ENCODE measurements at regions not wholly inside any gene's neighbourhood (a gene's known extent, or its start where the extent isn't known, plus 50 kb on each side); places are given as distances from the start of the nearest gene placed in this dataset.

DNA sequence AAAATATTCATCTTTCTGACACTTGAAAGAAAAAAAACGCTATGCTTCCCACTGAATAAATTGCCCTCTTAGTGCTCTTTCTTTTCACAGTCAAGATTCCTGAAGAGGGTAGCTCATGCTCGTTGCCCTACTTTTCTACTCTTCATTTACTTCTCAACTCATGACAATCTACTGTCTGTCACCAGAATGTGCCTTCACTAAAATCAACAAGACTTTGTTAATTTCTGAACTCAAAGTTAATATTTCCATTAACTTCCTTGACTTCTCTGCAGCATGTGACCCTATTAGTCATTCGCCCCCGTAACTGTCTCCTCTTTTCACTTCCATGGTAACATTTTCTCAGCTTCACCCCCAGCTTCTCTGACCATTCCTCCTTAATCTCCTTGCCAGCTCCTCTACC is 98.9 kb upstream of the MAPRE2 start:
- ChIA-PET CTCF (no interaction called here), POLR2A (no interaction called here)
- Histone ChIP-seq H3K4me3 (ENCODE audit: low read length) (no peak overlapping the region), H3K36me3 (ENCODE audit: insufficient read depth, low read length) (no peaks in the 10 kb centered on the region), H3K27ac (ENCODE audit: low read depth in 1 of 2, low read length in 2 of 2) (no peak overlapping the region), H3K27me3 (ENCODE audit: control insufficient read depth in 1 of 2, insufficient read depth in 2 of 2, low read length in 2 of 2) (peaks cover 0 to 9% of the 10 kb centered on the region in 2 experiments), H3K9me3 (ENCODE audit: control insufficient read depth in 1 of 2, insufficient read depth in 1 of 2, low read length in 2 of 2) (no peaks in the 10 kb centered on the region), H3K4me1 (ENCODE audit: insufficient read depth, low read length) (no peaks in the 10 kb centered on the region)
- Mint-ChIP-seq H3K36me3 (ENCODE audit: low read depth) (no peaks in the 10 kb centered on the region), H3K27me3 (peaks cover 20% of the 10 kb centered on the region), H3K27ac (no peak overlapping the region), H3K9me3 (no peaks in the 10 kb centered on the region), H3K4me3 (no peak overlapping the region), H3K4me1 (ENCODE audit: low read depth) (no peaks in the 10 kb centered on the region)
- TF ChIP-seq, protein P1, sequence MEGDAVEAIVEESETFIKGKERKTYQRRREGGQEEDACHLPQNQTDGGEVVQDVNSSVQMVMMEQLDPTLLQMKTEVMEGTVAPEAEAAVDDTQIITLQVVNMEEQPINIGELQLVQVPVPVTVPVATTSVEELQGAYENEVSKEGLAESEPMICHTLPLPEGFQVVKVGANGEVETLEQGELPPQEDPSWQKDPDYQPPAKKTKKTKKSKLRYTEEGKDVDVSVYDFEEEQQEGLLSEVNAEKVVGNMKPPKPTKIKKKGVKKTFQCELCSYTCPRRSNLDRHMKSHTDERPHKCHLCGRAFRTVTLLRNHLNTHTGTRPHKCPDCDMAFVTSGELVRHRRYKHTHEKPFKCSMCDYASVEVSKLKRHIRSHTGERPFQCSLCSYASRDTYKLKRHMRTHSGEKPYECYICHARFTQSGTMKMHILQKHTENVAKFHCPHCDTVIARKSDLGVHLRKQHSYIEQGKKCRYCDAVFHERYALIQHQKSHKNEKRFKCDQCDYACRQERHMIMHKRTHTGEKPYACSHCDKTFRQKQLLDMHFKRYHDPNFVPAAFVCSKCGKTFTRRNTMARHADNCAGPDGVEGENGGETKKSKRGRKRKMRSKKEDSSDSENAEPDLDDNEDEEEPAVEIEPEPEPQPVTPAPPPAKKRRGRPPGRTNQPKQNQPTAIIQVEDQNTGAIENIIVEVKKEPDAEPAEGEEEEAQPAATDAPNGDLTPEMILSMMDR (IDR thresholded peaks at IDR 0.05): no peak
- no peak for DNase-seq
- ATAC-seq (ENCODE audit: poor library complexity): no peak
- intact Hi-C loops (cut with DNase I, micrococcal nuclease): no loop called here

DNA sequence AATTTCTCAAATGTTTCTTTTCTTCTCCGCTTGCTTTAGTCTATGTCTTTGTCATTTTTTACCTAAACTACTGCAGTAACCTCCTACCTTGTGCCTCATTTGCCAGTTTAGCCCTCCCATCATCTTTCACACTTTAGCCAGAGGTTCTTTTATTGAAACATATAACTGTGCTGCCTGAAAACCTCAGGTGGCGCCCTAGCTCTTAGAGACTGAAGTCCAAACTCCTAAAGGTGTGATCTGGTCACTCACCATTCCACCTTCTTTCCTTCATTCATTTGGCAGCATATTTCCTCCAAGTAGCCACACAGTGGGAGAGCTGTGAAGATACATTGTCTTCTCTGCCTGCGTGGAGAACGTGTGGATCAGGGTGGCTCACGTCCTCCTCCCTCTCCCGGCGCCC is 98.2 kb upstream of the MAPRE2 start:
- H3K36me3 Mint-ChIP-seq (ENCODE audit: low read depth): no peaks in the 10 kb centered on the region
- no peak for DNase-seq
- no peaks in the 10 kb centered on the region for H3K9me3 Mint-ChIP-seq
- Histone ChIP-seq H3K36me3 (ENCODE audit: insufficient read depth, low read length) (no peaks in the 10 kb centered on the region), H3K27ac (ENCODE audit: low read depth in 1 of 2, low read length in 2 of 2) (no peak overlapping the region), H3K27me3 (ENCODE audit: control insufficient read depth in 1 of 2, insufficient read depth in 2 of 2, low read length in 2 of 2) (peaks cover 0 to 9% of the 10 kb centered on the region in 2 experiments), H3K9me3 (ENCODE audit: control insufficient read depth in 1 of 2, insufficient read depth in 1 of 2, low read length in 2 of 2) (no peaks in the 10 kb centered on the region), H3K4me3 (ENCODE audit: low read length) (no peak overlapping the region), H3K4me1 (ENCODE audit: insufficient read depth, low read length) (no peaks in the 10 kb centered on the region)
- intact Hi-C loops (cut with DNase I, micrococcal nuclease): no loop called here
- ATAC-seq (ENCODE audit: poor library complexity): no peak
- TF ChIP-seq, protein P1 (IDR thresholded peaks at IDR 0.05): no peak
- no peak overlapping the region for H3K4me3 Mint-ChIP-seq
- H3K27me3 Mint-ChIP-seq: peaks cover 15% of the 10 kb centered on the region
- ChIA-PET POLR2A (no interaction called here), CTCF (no interaction called here)
- no peak overlapping the region for H3K27ac Mint-ChIP-seq
- no peaks in the 10 kb centered on the region for H3K4me1 Mint-ChIP-seq (ENCODE audit: low read depth)

DNA sequence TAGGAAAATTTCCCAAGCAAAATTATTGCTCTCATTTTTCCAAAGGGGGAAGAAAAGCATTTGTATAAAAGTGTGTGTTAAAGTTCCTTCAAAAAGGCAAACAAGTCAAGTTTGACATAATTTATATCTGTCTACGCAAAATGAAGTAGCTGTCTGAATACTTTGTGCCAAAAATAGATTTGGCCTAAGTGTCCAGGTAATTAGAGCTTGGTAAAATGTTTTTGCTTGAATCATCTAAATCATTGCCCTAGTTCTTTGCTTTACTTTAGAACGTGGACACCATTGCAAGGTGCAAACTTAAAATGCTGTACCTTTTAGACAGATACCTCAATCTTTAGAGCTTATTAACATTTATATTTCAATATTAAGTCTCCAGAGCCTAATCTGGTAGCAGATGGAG is 97.6 kb upstream of the MAPRE2 start:
- Mint-ChIP-seq H3K4me3 (no peak overlapping the region), H3K27me3 (peaks cover 14% of the 10 kb centered on the region), H3K9me3 (no peaks in the 10 kb centered on the region), H3K36me3 (ENCODE audit: low read depth) (no peaks in the 10 kb centered on the region), H3K27ac (no peak overlapping the region), H3K4me1 (ENCODE audit: low read depth) (no peaks in the 10 kb centered on the region)
- Histone ChIP-seq H3K36me3 (ENCODE audit: insufficient read depth, low read length) (no peaks in the 10 kb centered on the region), H3K9me3 (ENCODE audit: control insufficient read depth in 1 of 2, insufficient read depth in 1 of 2, low read length in 2 of 2) (no peaks in the 10 kb centered on the region), H3K4me1 (ENCODE audit: insufficient read depth, low read length) (no peaks in the 10 kb centered on the region), H3K27me3 (ENCODE audit: control insufficient read depth in 1 of 2, insufficient read depth in 2 of 2, low read length in 2 of 2) (peaks cover 0 to 9% of the 10 kb centered on the region in 2 experiments), H3K4me3 (ENCODE audit: low read length) (no peak overlapping the region), H3K27ac (ENCODE audit: low read depth in 1 of 2, low read length in 2 of 2) (no peak overlapping the region)
- ATAC-seq (ENCODE audit: poor library complexity) (no peak), DNase-seq (no peak)
- TF ChIP-seq, protein P1 (IDR thresholded peaks at IDR 0.05): no peak
- intact Hi-C loops (cut with DNase I, micrococcal nuclease): no loop called here
- ChIA-PET CTCF (no interaction called here), POLR2A (no interaction called here)

All from CD4-positive, alpha-beta T cell (primary cell).